HG03521 (cell line): ENCODE measurements at regions not wholly inside any gene's neighbourhood (a gene's known extent, or its start where the extent isn't known, plus 50 kb on each side); places are given as distances from the start of the nearest gene placed in this dataset.
"Not testable (repeated sequence)": the region's sequence is repeated elsewhere in the genome, so short reads cannot be mapped to it uniquely, and the experiment has no call there.

Source experiments
- ATAC-seq: cut with Tn5 transposase; IDR thresholded peaks from one replicate; pipeline ENCODE4 v1.9.1; 2021; ENCODE audit warnings: mild to moderate bottlenecking, moderate library complexity; ENCODE audit not compliant: unreplicated experiment

DNA sequence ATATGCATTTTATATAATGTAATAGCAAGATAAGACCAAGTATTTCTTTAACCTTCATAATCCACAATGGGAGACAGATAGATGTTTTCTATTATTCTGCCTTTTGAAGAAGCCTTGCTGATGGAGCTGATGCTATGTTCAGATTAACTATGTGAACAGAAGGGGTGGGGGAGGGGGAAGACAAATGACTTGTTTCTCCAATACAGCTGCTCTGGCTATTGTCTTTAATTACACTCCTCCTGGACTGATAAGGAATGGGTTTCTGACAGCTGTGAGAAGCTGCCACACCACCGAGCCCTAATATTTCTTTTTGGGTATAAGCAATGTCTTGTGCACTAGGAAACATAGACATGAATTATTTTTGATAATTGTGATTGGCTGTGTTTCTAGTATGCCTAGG is 62.0 kb downstream of the CAVIN4 start:
- no peak for ATAC-seq

DNA sequence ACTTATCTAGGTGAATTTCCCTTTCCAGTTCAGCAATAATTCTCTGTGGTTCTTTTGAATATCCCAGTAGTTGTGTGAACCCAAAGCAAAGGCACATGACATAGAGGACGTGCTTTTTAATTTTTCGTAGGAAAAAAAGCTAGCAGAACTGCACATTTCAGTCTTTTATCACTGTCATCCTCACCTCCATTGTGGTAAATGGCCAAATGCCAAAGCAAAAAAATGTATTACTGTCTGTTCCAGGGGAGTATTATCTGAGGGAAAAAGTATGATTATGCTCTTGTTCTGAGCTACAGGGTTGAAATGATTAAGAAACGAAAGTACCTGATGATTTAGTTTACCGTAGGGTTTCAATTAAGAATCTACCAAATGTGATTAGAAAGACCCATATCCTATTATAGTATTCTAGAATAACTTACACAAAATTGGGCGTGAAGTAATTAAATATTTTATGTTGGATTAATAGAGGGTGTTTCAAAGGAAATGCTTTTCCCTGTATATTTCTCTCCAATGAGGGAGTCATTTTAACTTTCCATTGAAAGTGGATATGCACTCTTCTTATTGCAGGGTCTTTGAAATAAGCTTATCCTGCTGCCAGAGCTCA is 62.7 kb downstream of the CAVIN4 start:
- ATAC-seq, result no peak

DNA sequence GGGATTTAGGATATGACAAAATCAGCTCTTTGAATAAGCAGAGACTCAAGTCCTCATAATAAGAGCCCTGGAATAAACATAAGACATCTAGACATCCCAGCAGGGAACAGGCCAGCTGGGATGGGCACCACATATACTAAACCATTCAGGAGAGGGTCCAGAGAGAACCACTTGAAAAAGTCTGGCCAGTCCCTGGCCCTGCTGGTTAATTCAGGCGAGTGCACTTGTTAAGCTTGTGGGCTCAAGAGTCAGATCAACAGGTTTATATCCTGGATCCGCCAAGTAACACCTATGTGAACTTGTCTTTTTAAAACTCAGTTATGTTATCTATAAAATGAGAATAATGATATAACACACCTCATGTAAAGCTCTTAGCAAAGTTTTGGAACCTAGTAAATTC is 63.3 kb downstream of the CAVIN4 start:
- no peak for ATAC-seq

DNA sequence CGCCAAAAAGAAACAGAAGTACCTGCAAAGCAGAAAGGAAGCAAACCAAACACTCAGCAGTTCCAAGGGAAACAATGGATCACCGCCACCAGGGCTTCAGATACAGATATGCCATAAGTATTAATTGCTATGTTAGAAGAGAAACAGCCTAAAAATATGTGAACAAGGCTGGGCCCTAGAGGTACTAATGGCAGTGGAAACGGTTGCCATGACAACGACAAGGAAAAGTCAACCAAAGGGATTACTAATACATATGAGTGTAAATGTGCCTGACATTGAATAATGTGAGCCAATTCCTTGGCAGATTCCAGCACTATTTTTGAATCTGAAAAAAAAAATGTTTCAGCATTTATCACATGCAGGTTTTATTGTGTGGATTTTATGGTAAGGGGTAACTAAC is 75.0 kb downstream of the CAVIN4 start:
- no peak for ATAC-seq

DNA sequence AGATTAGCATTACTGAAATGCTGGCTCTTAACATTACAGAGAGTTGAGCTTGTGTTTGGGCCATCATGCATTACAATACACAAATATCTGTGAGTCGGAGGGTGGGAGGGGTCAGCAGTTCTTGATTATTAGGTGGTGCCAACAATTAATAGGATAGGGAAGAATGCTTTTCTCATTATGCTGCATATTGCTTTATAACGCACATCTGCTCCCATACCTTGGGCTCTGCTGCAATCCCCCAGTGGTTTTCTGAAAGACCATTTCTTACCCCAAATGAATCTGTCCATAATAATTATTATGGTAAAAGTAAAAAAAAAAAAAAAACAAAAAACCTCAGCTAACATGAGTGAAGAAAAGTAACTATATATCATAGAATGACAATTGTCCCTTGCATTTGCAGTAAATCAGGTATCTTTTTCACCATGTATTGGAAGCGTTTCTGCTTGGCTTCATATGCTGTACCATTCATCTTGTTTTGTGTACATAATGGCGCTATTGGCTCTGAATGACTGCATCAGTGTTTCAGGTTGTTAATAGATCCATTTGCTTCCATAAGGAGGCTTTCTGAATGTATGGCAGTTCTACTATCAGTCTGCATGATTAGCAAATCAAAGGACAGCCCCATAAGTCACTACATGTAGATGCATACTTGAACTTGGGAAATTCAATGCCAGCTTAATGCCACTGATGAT is 75.9 kb downstream of the CAVIN4 start:
- ATAC-seq, result no peak

DNA sequence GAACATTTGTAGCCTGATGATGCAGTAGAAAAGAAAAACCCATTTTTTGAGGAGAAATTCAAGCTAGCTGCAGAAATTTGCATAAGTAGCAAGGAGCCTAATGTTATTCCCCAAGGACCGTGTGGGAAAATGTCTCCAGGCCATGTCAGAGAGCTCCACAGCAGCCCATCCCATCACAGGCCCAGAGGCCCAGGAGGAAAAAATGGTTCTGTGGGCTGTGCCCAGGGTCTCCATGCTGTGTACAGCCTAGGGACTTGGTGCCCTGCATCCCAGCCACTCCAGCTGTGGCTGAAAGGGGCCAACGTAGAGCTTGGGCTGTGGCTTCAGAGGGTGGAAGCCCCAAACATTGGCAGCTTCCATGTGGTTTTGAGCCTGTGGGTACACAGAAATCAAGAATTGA is 79.0 kb downstream of the CAVIN4 start:
- ATAC-seq, result not testable (repeated sequence)

DNA sequence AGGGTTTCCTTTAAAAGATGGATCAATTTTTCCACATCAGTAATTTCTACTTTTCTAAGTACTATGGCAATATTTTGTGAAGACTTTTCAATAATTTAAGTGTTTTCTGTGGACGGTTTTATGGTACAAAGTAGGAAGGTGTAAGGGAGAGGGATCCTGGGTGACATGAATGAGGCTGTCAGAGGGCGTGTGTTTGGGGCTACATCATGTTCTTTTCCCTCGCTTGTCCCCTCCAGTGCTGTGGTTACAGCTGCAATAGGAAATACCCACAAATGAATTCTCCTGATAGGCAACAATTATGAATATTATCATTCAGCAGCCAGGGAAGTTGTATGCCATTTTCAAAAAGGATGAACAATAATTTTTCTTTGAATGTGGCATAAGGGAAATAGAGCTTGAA is 83.8 kb downstream of the CAVIN4 start:
- ATAC-seq, result no peak

DNA sequence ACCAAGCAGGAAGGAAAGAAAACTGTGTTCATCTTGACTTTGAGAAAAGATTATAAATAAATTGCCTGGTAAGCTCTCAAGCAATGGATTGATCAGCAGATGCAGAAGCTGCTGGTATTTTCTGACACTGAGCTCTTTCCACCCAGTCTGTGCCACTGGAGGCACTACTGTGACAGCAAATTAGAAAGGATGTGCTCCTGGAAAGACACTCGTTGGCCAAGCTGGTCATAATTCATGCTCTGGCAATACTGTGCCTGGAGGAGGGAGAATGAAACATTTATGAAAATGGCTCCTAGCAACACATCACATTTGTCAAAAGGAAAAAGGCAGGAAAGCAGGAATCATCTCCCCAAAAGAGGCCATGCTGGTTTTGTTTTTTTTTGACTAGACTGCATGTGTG is 84.2 kb downstream of the CAVIN4 start:
- ATAC-seq, result no peak

DNA sequence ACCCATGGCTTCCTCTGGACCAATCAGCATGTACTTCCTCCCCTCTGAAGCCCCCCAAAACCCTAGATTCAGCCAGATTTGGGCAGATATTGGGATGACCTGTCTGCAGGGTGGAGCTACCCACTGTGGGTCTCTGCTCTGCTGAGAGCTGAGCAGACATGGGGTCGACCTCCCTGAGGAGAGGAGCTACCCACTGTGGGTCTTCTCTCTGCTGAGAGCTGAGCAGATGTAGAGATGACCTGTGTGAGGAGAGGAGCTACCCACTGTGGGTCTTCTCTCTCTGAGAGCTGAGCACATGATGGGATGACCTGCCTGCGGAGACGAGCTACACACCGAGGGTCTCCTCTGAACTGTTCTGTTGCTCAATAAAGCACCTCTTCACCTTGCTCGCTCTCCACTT is 89.6 kb downstream of the CAVIN4 start:
- no peak for ATAC-seq

DNA sequence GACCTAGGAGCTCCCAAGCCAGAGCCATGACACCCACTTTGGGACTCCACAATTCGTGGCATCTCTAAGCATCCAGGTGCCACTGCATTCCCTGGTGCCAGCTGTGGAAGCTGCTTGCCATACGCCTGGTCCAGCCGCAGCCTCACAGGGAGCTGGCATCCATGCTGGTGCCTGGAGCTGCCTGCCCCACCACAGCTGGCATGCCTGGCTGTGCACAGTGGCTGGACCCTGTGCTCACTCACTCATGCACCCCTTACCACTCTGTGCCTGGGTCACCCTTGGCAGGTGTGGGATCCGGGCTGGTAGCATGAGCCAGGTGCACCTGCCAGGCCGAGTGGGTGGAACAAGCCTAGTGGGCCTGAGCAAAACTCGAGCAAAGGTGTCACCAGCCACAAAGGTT is 90.1 kb downstream of the CAVIN4 start:
- no peak for ATAC-seq

DNA sequence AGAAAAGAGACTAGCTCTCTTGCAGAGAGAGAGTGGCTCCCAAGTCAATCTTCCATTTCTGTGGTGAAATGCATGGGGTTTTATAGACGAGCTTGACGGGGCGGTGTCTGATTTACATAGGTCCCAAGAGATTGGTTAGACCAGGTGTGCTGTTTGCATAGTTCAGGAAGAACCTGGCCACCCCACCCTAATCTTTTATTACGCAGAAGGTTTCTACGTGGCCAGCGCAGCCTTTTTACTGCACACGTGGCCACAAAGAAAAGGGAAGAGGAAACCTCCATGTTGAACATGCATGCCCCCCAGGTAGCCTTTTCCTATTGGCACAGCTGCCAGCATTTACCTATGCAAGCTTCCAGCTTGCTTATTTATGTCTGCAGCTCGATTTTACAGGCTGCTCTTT is 92.1 kb downstream of the CAVIN4 start:
- no peak for ATAC-seq

DNA sequence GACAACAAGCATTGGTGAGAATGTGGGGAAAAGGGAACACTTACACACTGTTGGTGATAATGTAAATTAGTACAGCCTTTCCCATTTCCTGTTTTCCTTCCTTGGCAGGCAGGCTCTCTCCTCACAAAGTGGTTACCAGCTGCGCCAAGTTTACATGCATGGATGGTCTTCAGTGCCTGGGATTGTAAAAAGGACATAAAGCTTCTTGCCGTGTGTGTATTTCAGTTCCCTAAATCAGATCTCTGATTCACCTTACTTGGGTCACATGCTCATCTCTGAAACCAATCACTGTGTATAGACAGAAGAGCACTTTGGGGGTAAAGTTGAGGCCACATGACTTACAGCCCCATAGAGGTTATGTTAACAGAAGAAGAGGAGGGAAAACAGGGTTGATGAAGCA is 92.8 kb downstream of the CAVIN4 start:
- ATAC-seq, result peak; percentile 51

DNA sequence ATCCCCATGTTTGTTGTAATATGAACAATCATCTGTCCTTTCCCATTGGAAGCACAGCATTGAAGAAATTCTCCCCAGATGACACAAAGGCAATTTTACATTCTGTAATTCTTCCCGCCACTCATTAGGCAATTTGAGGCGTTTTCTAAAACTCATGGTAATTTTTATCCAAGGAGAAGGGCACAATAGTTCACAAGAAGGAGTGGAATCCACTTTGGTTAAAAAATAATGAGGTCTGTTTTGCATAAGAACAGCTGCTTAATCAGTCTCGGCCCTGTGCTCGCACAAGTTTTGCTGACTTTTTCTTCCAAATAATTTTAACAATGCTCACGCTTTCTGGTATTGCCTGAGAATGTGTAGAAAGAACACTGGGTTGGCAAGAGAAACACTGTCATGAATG is 94.0 kb downstream of the CAVIN4 start:
- no peak for ATAC-seq

DNA sequence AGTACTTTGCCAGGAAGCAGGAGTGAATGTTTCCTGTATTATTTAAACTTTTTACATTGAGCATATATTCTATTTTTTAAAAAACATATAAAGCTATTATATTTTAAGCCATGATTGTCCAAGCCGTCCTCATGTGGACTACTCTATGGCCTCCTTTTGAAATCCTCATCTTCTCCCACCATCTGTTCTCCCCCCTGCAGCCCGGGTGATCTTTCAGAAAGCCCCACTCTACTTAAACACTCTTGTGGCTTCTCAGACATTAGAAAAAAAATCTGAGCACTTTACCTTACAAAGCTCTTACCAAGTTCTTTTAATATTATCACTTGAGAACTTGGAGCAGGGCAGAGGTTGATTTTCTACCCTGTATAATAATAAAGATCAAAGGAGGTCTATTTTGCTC is 95.4 kb downstream of the CAVIN4 start:
- no peak for ATAC-seq

DNA sequence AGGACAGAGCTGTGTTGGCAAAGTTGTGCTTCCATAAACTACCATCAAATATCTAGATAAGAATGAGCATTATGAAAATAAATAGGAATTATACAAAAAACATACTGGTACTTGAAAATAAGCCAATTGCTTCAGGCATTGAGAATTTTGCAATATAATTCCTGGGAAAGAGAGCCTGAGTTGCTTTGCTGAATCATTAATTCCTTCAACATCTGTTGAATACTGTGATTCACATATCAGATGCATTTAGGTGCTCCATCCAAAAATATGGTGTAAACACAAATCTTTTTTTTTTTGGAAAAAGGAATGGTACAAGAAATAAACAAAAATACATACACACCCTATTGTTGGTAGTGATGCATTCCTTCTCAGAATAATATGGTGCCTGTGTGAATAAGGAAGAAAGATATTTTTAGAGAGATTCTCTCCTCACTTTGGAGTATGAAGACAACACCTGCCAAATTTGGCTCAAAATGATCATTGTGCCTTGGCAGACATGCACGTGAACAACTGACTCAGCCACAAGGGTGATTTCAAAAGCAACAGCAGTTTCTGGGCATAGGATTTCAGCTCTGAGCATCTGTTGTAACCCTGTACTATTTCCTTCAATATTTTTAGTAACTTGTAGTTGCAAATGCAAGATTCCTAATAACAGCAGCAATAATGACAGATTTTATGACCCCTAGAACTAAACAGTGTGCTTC is 96.7 kb downstream of the CAVIN4 start:
- ATAC-seq, result no peak

DNA sequence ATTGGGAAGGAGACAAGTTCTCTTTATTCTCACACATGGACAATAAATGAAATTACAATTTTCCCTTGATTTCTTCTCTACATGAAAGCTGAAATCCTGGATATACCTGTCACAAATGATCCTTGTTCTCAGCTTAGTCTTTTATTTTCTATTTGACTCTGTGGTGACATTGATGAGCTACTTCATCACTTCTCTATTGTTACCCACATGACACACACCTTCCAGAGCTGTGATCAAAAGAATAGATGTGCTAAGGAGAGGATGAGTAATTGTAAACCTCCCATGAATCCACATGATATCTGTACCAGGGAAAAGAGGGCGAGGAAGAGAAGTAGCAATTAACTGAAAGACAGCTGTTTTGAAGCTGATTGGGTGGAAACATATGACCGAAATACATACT is 102.0 kb downstream of the CAVIN4 start:
- ATAC-seq, result no peak

DNA sequence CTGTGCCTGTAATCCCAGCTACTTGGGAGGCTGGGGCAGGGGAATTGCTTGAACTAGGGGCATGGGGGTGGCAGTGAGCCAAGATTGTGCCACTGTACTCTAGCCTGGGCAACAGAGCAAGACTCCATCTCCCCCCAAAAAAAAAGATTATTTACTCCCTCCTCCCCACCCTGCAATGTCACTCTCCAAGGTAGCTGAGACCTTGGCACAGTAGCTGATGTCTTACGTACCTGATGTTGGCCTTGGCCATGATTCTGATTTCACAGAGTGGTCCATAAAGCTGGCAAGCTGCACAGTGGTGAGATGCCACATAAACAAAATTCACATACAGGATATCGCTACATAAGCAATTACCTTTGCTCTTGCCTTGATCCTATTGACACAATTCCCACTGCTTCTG is 108.5 kb downstream of the CAVIN4 start:
- ATAC-seq, result no peak

DNA sequence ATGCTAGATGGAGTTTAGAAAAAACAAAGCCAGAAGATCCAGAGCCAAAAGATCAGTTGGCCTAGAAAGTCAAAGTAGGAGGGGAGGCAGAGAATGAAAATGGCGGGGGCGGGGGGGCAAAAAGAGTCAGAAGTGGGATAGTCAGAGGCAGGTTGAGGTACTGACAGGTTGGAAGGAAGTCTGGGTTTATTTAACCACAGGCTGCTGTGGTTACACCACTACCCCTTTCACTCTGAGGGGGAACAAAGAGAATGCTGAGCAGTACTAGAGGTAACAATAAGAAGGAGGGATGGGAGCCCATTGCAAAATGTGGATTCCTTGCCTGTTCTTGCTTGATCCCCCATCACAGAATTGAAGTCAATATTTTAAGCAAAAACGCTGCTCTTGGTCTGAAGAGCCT is 111.8 kb downstream of the CAVIN4 start:
- ATAC-seq, result peak; percentile 53

DNA sequence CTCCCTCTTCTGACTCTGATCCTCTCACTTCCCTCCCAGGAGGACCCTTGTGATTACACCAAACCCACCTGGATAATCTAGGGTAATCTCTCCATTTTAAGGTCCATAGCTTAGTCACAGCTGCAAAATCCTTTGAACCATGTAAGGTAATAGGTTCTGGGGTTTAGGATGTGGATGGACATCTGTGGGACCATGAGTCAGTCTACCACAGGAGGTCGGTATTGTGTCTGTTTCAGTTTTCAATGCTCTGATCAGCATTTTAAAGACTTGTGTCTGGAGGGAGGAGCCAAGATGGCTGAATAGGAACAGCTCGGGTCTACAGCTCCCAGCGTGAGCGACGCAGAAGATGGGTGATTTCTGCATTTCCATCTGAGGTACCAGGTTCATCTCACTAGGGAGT is 112.6 kb downstream of the CAVIN4 start:
- ATAC-seq, result no peak

DNA sequence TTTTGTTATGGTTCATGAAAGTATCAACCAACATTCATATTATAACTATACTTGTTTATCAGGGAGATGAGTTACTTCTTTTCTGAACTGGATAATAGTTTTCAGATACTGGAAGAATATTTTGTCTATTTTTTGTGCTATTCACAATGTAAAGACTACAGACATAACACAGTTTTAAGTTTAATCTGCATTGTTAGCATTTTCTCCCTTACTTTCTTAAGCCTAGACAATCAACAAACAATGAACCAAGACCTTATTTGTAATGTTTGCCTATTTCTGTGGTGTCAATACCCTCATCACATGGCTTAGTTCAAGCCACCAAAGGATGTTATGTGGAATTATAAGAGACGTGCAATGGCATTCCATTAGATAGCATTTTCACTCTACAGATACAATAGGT is 119.5 kb downstream of the CAVIN4 start:
- ATAC-seq, result no peak

DNA sequence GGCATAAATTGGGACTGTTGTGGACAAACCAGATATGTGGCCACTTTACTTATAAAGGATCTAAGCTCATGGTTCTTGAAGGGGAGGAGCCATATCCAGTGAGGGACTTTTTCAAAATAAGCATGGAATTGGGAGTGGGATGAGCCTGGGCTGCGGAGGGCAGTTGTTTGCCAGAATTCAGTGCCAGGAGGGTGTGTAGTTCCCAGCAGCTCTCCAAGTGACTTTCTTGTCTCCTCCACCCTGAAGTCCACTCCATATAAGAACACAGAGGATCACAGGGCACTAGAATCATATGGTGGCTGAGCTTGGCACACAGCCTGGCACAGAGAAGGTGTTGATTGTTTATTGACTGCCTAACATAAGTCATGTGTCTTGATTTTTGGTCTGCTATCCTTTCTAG is 121.1 kb downstream of the CAVIN4 start:
- no peak for ATAC-seq

DNA sequence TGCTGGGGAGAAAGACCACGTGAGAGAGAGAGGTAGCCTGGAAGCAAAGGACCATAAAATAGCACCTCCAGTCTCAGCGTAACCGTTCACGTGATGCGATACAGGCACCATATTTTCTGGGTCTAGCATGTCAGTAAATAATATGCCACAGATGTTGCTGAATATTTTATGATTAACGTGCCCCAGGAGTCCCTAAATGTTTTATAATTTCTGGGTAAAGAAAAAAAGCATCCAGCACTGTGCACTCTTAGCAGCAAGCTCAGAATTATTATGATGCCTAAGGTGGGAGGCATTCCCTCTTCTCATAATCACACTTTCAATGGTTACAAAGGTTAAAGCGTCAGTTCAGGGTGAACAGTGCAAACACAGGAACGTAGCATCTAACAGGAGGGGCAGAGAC is 121.8 kb downstream of the CAVIN4 start:
- ATAC-seq, result no peak
